NB4 (cell line): ENCODE measurements at regions not wholly inside any gene's neighbourhood (a gene's known extent, or its start where the extent isn't known, plus 50 kb on each side); places are given as distances from the start of the nearest gene placed in this dataset.

Source experiments
- CTCF ChIP-seq: IDR thresholded peaks from one replicate; pipeline ENCODE4 v1.5.1; 2012; ENCODE audit warnings: low read depth, low read length
- MAX ChIP-seq: IDR thresholded peaks from 2 replicates; pipeline ENCODE4 v1.6.1; 2011; ENCODE audit warnings: low read depth, low read length
- MYC ChIP-seq: IDR thresholded peaks from 2 replicates; pipeline ENCODE4 v1.6.1; 2011; ENCODE audit warnings: low read depth, low read length
- POLR2A ChIP-seq: IDR thresholded peaks from 2 replicates; pipeline ENCODE4 v1.6.1; 2011; ENCODE audit warnings: mild to moderate bottlenecking; ENCODE audit not compliant: insufficient read length; ENCODE audit errors: extremely low read depth

- no peak for TF ChIP-seq CTCF
- no peak for TF ChIP-seq POLR2A
- no peak for TF ChIP-seq MAX
- no peak for TF ChIP-seq MYC
Measured at GRCh38 chr4:41465146-41465761, 72.7 kb upstream of the LIMCH1 start.
